Neural progenitor cell (in vitro differentiated cells): ENCODE measurements at regions not wholly inside any gene's neighbourhood (a gene's known extent, or its start where the extent isn't known, plus 50 kb on each side); places are given as distances from the start of the nearest gene placed in this dataset.

Experiments
- DNase-seq: peaks from one replicate; pipeline ENCODE4 v3.0.0-alpha.2; 2016; ENCODE audit warnings: low spot score
- H2AFZ ChIP-seq: fragments of 200-600 bp; sonication (generic); replicated peaks from 2 replicates; pipeline ENCODE4 v1.6.1; 2016; ENCODE audit warnings: antibody characterized with exemption
- H3F3A ChIP-seq: fragments of 200-600 bp; sonication (generic); 2 replicates; pipeline ENCODE4 v1.6.1; 2016; ENCODE audit warnings: antibody characterized with exemption, low read depth
- H3K27ac ChIP-seq: fragments of 200-600 bp; sonication (generic); 2 replicates; pipeline ENCODE4 v1.5.1; 2016; ENCODE audit warnings: mild to moderate bottlenecking
- H3K27me3 ChIP-seq: fragments of 200-600 bp; sonication (generic); 2 replicates; pipeline ENCODE4 v1.6.1; 2016; ENCODE audit warnings: mild to moderate bottlenecking, moderate library complexity
- H3K36me3 ChIP-seq: fragments of 200-600 bp; sonication (generic); 2 replicates; pipeline ENCODE4 v1.5.1; 2016
- H3K4me1 ChIP-seq: fragments of 200-600 bp; sonication (generic); 2 replicates; pipeline ENCODE4 v1.6.1; 2016; ENCODE audit warnings: mixed run types
- H3K4me2 ChIP-seq: fragments of 200-600 bp; sonication (generic); 2 replicates; pipeline ENCODE4 v1.6.1; 2016
- H3K4me3 ChIP-seq: fragments of 200-600 bp; sonication (generic); 2 replicates; pipeline ENCODE4 v1.5.1; 2016
- H3K79me2 ChIP-seq: fragments of 200-600 bp; sonication (generic); 2 replicates; pipeline ENCODE4 v1.6.1; 2016; ENCODE audit warnings: low read depth
- H3K9ac ChIP-seq: fragments of 200-600 bp; sonication (generic); 2 replicates; pipeline ENCODE4 v1.6.1; 2016
- H3K9me3 ChIP-seq: fragments of 200-600 bp; sonication (generic); 2 replicates; pipeline ENCODE4 v1.5.1; 2016; ENCODE audit warnings: low read depth
- H4K20me1 ChIP-seq: fragments of 200-600 bp; sonication (generic); 2 replicates; pipeline ENCODE4 v1.6.1; 2016; ENCODE audit warnings: low read depth
- H3K27ac Mint-ChIP-seq: 3 replicates; pipeline ENCODE4 v1.8.0; 2021; ENCODE audit warnings: mixed read lengths
- H3K27me3 Mint-ChIP-seq: 2 replicates; pipeline ENCODE4 v1.8.0; 2022; ENCODE audit warnings: low read depth, mild to moderate bottlenecking, inconsistent platforms, moderate library complexity, mixed read lengths; ENCODE audit not compliant: insufficient read depth
- H3K36me3 Mint-ChIP-seq: 3 replicates; pipeline ENCODE4 v1.8.0; 2021; ENCODE audit warnings: mixed read lengths
- H3K4me1 Mint-ChIP-seq: 3 replicates; pipeline ENCODE4 v1.8.0; 2021; ENCODE audit warnings: mixed read lengths
- H3K4me3 Mint-ChIP-seq: 3 replicates; pipeline ENCODE4 v1.8.0; 2021; ENCODE audit warnings: mild to moderate bottlenecking, moderate library complexity, mixed read lengths
- H3K9me3 Mint-ChIP-seq: 3 replicates; pipeline ENCODE4 v1.8.0; 2020; ENCODE audit warnings: mixed read lengths
- CTCF ChIP-seq: fragments of 200-600 bp; sonication (generic); IDR thresholded peaks from 2 replicates; pipeline ENCODE4 v1.5.1; 2017; ENCODE audit warnings: antibody characterized with exemption, mild to moderate bottlenecking
- EZH2 ChIP-seq: fragments of 200-600 bp; sonication (generic); IDR thresholded peaks from 2 replicates; pipeline ENCODE4 v1.6.1; 2017; ENCODE audit warnings: antibody characterized with exemption, mild to moderate bottlenecking, moderate library complexity
- EZH2phosphoT487 ChIP-seq: fragments of 200-600 bp; sonication (generic); IDR thresholded peaks from 2 replicates; pipeline ENCODE4 v1.6.1; 2017; ENCODE audit warnings: antibody characterized with exemption

GRCh38 chr20:57797401-57797800 lies 87.6 kb upstream of the PMEPA1 start:
- Histone ChIP-seq H3K4me1 (no peaks in the 10 kb centered on the region), H3K36me3 (no peaks in the 10 kb centered on the region), H3K9me3 (no peaks in the 10 kb centered on the region), H3K79me2 (no peaks in the 10 kb centered on the region), H3K27me3 (no peaks in the 10 kb centered on the region), H2AFZ (no peak overlapping the region), H3K27ac (no peak overlapping the region), H3K9ac (no peak overlapping the region), H3K4me2 (no peak overlapping the region), H4K20me1 (no peaks in the 10 kb centered on the region), H3F3A (no peaks in the 10 kb centered on the region), H3K4me3 (no peak overlapping the region)
- Mint-ChIP-seq H3K27me3 (peaks cover 11% of the 10 kb centered on the region), H3K4me3 (no peak overlapping the region), H3K36me3 (no peaks in the 10 kb centered on the region), H3K27ac (no peak overlapping the region), H3K9me3 (no peaks in the 10 kb centered on the region), H3K4me1 (peaks cover 7% of the 10 kb centered on the region)
- no peak for TF ChIP-seq CTCF
- TF ChIP-seq EZH2phosphoT487: no peak
- no peak for TF ChIP-seq EZH2
- no peak for DNase-seq

GRCh38 chr20:57795977-57796560 lies 86.3 kb upstream of the PMEPA1 start:
- H3K36me3 ChIP-seq: no peaks in the 10 kb centered on the region
- H3K9me3 ChIP-seq: no peaks in the 10 kb centered on the region
- DNase-seq: no peak
- H3K4me2 ChIP-seq: no peak overlapping the region
- TF ChIP-seq CTCF (no peak), EZH2phosphoT487 (no peak)
- H3K4me3 ChIP-seq: no peak overlapping the region
- Mint-ChIP-seq H3K27me3 (peaks cover 13% of the 10 kb centered on the region), H3K4me3 (no peak overlapping the region), H3K27ac (no peak overlapping the region), H3K9me3 (no peaks in the 10 kb centered on the region), H3K36me3 (no peaks in the 10 kb centered on the region), H3K4me1 (peaks cover 12% of the 10 kb centered on the region)
- no peaks in the 10 kb centered on the region for H3F3A ChIP-seq
- no peaks in the 10 kb centered on the region for H3K4me1 ChIP-seq
- no peaks in the 10 kb centered on the region for H4K20me1 ChIP-seq
- no peak overlapping the region for H2AFZ ChIP-seq
- no peaks in the 10 kb centered on the region for H3K79me2 ChIP-seq
- H3K27ac ChIP-seq: no peak overlapping the region
- no peak overlapping the region for H3K9ac ChIP-seq
- no peaks in the 10 kb centered on the region for H3K27me3 ChIP-seq

- Histone ChIP-seq H3K27me3 (no peaks in the 10 kb centered on the region), H3K4me1 (no peaks in the 10 kb centered on the region), H3K4me2 (no peak overlapping the region), H2AFZ (no peak overlapping the region), H4K20me1 (no peaks in the 10 kb centered on the region), H3K4me3 (no peak overlapping the region), H3K79me2 (no peaks in the 10 kb centered on the region), H3K36me3 (no peaks in the 10 kb centered on the region), H3K27ac (no peak overlapping the region), H3K9ac (no peak overlapping the region), H3K9me3 (no peaks in the 10 kb centered on the region), H3F3A (no peaks in the 10 kb centered on the region)
- peaks cover 16% of the 10 kb centered on the region for H3K4me1 Mint-ChIP-seq
- DNase-seq: no peak
- H3K27ac Mint-ChIP-seq: no peak overlapping the region
- H3K4me3 Mint-ChIP-seq: no peak overlapping the region
- peaks cover 13% of the 10 kb centered on the region for H3K27me3 Mint-ChIP-seq
- no peaks in the 10 kb centered on the region for H3K9me3 Mint-ChIP-seq
- TF ChIP-seq CTCF: no peak
- no peak for TF ChIP-seq EZH2phosphoT487
- no peak for TF ChIP-seq EZH2
- no peaks in the 10 kb centered on the region for H3K36me3 Mint-ChIP-seq
Observed at GRCh38 chr20:57795342-57795697, 85.5 kb upstream of the PMEPA1 start.
